Pancreas (tissue), 10 donors: ENCODE measurements at regions not wholly inside any gene's neighbourhood (a gene's known extent, or its start where the extent isn't known, plus 50 kb on each side); places are given as distances from the start of the nearest gene placed in this dataset.

ENCODE experiments used
- ATAC-seq, 4 donors: fragments of 200-7000 bp; cut with Tn5 transposase; one replicate each; pipeline versions ENCODE4 v1.8.0 to v1.9.1; 2020; ENCODE audit warnings: mild to moderate bottlenecking in 4 of 4, moderate library complexity in 4 of 4
- DNase-seq, 6 donors: peaks; one replicate each; pipeline ENCODE4 v3.0.0-alpha.2; 2020
- FAIRE-seq: peaks from 2 replicates; lab custom pipeline; 2012; peaks lifted over from hg19 to GRCh38; lab: Jason Lieb, UNC
- H3K27ac ChIP-seq, 4 donors: fragments of 200-600 bp; sonication (generic); 1 replicate in 3 of 4; 2 replicates in 1 of 4; pipeline versions ENCODE4 v1.5.0 to v1.8.0; 2020
- H3K27me3 ChIP-seq, 4 donors: fragments of 200-600 bp; one replicate each; pipeline ENCODE4 v1.8.0; 2021
- H3K36me3 ChIP-seq, 3 donors: fragments of 200-600 bp; sonication (generic) in 1 of 3; one replicate each; pipeline versions ENCODE4 v1.5.0 to v1.8.0; 2020 to 2021
- H3K4me1 ChIP-seq, 3 donors: fragments of 200-600 bp; one replicate each; pipeline ENCODE4 v1.8.0; 2021
- H3K4me3 ChIP-seq, 4 donors: fragments of 200-600 bp; sonication (generic) in 2 of 4; one replicate each; pipeline versions ENCODE4 v1.5.0 to v1.8.0; 2020 to 2021
- H3K9me3 ChIP-seq, 4 donors: fragments of 200-600 bp; one replicate each; pipeline ENCODE4 v1.8.0; 2021
- CTCF ChIP-seq, 4 donors: fragments of 200-600 bp; sonication (generic) in 3 of 4; IDR thresholded peaks; one replicate each; pipeline versions ENCODE4 v1.5.0 to v1.8.0; 2021; ENCODE audit warnings: antibody characterized with exemption in 4 of 4
- WGBS, 2 donors: extraction: QIAGEN DNeasy Blood & Tissue Kit; methylation state at CpG; one replicate each; pipeline ENCODE4 v1.1.7; 2013; 5-methylcytosine and 5-hydroxymethylcytosine counted together
- intact Hi-C, 3 donors: fragments of 100-400 bp; cut with DNase I; formaldehyde crosslinking; loops; one replicate each; pipeline versions ENCODE4 v1.11.1 to v1.14.2; 2022
- donor health status: healthy with polysubstance abuse.
- donor health status: DM: no; HTN: no; CAD: no; lungs with moderate emphysema.
- donor health status: DM: no; HTN: no; CAD: no.
- donor health status: control.
- donor health status: control.
- donor health status: Bipolar disorder and iron deficiency.
- donor health status: DM: yes; HTN: yes; CAD: no.
- donor health status: DM: no; HTN: no; CAD: no.
- donor health status: DM: no; HTN: no; CAD: no.
- donor health status: DM: yes; HTN: yes; CAD: no.

GRCh38 chr9:557601-558201, 283.8 kb upstream of the DMRT1 start:
- no peak overlapping the region for H3K27ac ChIP-seq
- intact Hi-C loops = no loop called here
- no peaks in the 10 kb centered on the region for H3K36me3 ChIP-seq
- 96 to 97% methylated on average over 9 of the region's 9 CpGs for WGBS, 2 donors
- no peak for FAIRE-seq
- DNase-seq = no peak
- no peak for TF ChIP-seq CTCF (IDR thresholded peaks at IDR 0.05)
- no peak overlapping the region for H3K4me3 ChIP-seq
- no peaks in the 10 kb centered on the region for H3K27me3 ChIP-seq
- no peak for ATAC-seq
- H3K9me3 ChIP-seq = no peaks in the 10 kb centered on the region
- peaks cover 0 to 7% (median under 1%) of the 10 kb centered on the region in 3 donors for H3K4me1 ChIP-seq

- Histone ChIP-seq H3K27ac (no peak overlapping the region), H3K9me3 (no peaks in the 10 kb centered on the region), H3K4me3 (no peak overlapping the region), H3K36me3 (no peaks in the 10 kb centered on the region), H3K27me3 (no peaks in the 10 kb centered on the region), H3K4me1 (peaks cover 0 to 2% (median 0%) of the 10 kb centered on the region in 3 donors)
- no peak for TF ChIP-seq CTCF (IDR thresholded peaks at IDR 0.05)
- FAIRE-seq (no peak), DNase-seq (no peak), ATAC-seq (peak; percentile 53 to 67 (median 58))
- intact Hi-C loops = no loop called here
- WGBS, 2 donors = 28 to 32% methylated on average over 1 of the region's 1 CpG
Measured at GRCh38 chr9:561427-561826, 280.1 kb upstream of the DMRT1 start.

GRCh38 chr9:563200-563599, 278.3 kb upstream of the DMRT1 start:
- ATAC-seq = no peak
- H3K9me3 ChIP-seq = no peaks in the 10 kb centered on the region
- peaks cover 6 to 11% (median 9%) of the 10 kb centered on the region in 3 donors for H3K4me1 ChIP-seq
- intact Hi-C loops = no loop called here
- H3K36me3 ChIP-seq = no peaks in the 10 kb centered on the region
- no peak overlapping the region for H3K27ac ChIP-seq
- no peak overlapping the region for H3K4me3 ChIP-seq
- no peak for FAIRE-seq
- DNase-seq = no peak
- H3K27me3 ChIP-seq = no peaks in the 10 kb centered on the region
- WGBS, 2 donors = 84 to 88% methylated on average over 1 of the region's 1 CpG
- no peak for TF ChIP-seq CTCF (IDR thresholded peaks at IDR 0.05)

GRCh38 chr9:565528-565927, 276.0 kb upstream of the DMRT1 start:
- Histone ChIP-seq H3K9me3 (no peaks in the 10 kb centered on the region), H3K4me1 (peaks cover 15 to 28% (median 22%) of the 10 kb centered on the region in 3 donors), H3K36me3 (no peaks in the 10 kb centered on the region), H3K4me3 (no peak overlapping the region), H3K27ac (no peak overlapping the region), H3K27me3 (no peaks in the 10 kb centered on the region)
- 98 to 99% methylated on average over 6 of the region's 6 CpGs for WGBS, 2 donors
- ATAC-seq = no peak
- FAIRE-seq = no peak
- intact Hi-C loops = no loop called here
- no peak for DNase-seq
- no peak for TF ChIP-seq CTCF (IDR thresholded peaks at IDR 0.05)

GRCh38 chr9:567128-567746, 274.3 kb upstream of the DMRT1 start:
- 58 to 63% methylated on average over 4 of the region's 4 CpGs for WGBS, 2 donors
- intact Hi-C loops = no loop called here
- ATAC-seq = peak in 1 of 4 donors; percentile 20

More at GRCh38 chr9:567128-567746, 274.3 kb upstream of the DMRT1 start:
- H3K36me3 ChIP-seq = no peaks in the 10 kb centered on the region
- H3K27me3 ChIP-seq = no peaks in the 10 kb centered on the region
- H3K9me3 ChIP-seq = no peaks in the 10 kb centered on the region
- no peak for DNase-seq
- peak overlapping the region in 2 of 4 donors; percentile 23 to 24 for H3K27ac ChIP-seq
- peaks cover 19 to 43% (median 39%) of the 10 kb centered on the region in 3 donors for H3K4me1 ChIP-seq
- FAIRE-seq = no peak
- no peak overlapping the region for H3K4me3 ChIP-seq
- TF ChIP-seq CTCF (IDR thresholded peaks at IDR 0.05) = no peak
